SU-DHL-6 (cell line): ENCODE measurements at regions not wholly inside any gene's neighbourhood (a gene's known extent, or its start where the extent isn't known, plus 50 kb on each side); places are given as distances from the start of the nearest gene placed in this dataset.

ENCODE experiments used
- CTCF ChIP-seq: fragments of 200-600 bp; sonication (generic); IDR thresholded peaks from one replicate; pipeline ENCODE4 v1.5.1; 2017; ENCODE audit warnings: antibody characterized with exemption, mild to moderate bottlenecking, low read length, moderate library complexity; ENCODE audit not compliant: insufficient read depth, poor library complexity, severe bottlenecking
- EZH2phosphoT487 ChIP-seq: fragments of 200-600 bp; sonication (generic), shearing (Covaris generic); conservative IDR thresholded peaks from 2 replicates; pipeline ENCODE4 v1.6.1; 2018; ENCODE audit warnings: mild to moderate bottlenecking, antibody characterized with exemption, low read length, moderate library complexity, mixed read lengths

GRCh38 chr11:80458376-80458775 lies 1017.5 kb upstream of the TENM4 start:
- TF ChIP-seq CTCF (no peak), EZH2phosphoT487 (no peak)
